ENCODE measurements at regions not wholly inside any gene's neighbourhood (a gene's known extent, or its start where the extent isn't known, plus 50 kb on each side); places are given as distances from the start of the nearest gene placed in this dataset.

DNA sequence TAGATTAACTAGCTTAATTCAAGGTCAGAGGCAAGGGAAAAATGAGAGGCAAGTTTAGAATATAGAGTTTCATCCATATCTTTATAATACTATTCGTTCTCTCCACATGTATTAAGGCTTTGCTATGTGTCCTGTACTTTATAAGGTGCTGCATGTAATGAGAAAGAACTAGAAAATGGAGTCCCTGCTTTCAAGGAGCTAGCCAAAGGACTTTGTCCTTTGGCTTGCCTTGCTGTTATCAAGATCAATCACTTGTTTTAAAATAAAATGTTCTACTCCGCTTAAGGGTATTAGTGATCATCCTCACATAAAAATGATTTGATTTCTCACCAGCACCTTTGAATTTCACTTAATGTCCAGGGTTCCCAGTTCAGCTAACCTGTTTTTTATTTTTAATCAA, 470.9 kb downstream of the WDR72 start:
- TF ChIP-seq, protein P1, sequence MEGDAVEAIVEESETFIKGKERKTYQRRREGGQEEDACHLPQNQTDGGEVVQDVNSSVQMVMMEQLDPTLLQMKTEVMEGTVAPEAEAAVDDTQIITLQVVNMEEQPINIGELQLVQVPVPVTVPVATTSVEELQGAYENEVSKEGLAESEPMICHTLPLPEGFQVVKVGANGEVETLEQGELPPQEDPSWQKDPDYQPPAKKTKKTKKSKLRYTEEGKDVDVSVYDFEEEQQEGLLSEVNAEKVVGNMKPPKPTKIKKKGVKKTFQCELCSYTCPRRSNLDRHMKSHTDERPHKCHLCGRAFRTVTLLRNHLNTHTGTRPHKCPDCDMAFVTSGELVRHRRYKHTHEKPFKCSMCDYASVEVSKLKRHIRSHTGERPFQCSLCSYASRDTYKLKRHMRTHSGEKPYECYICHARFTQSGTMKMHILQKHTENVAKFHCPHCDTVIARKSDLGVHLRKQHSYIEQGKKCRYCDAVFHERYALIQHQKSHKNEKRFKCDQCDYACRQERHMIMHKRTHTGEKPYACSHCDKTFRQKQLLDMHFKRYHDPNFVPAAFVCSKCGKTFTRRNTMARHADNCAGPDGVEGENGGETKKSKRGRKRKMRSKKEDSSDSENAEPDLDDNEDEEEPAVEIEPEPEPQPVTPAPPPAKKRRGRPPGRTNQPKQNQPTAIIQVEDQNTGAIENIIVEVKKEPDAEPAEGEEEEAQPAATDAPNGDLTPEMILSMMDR (IDR thresholded peaks at IDR 0.05; ENCODE audit: insufficient read depth, low read length), result no peak
- TF ChIP-seq REST (IDR thresholded peaks at IDR 0.05; ENCODE audit: insufficient replicate concordance, low read depth), result no peak

Data from HL-60 (cell line).